Naive thymus-derived CD8-positive, alpha-beta T cell (primary cell): ENCODE measurements at regions not wholly inside any gene's neighbourhood (a gene's known extent, or its start where the extent isn't known, plus 50 kb on each side); places are given as distances from the start of the nearest gene placed in this dataset.

Experiments used
- ATAC-seq, 2 donors: fragments of 150-1000 bp; cut with Tn5 transposase in 1 of 2; sonication (Bioruptor Pico), chemical (Tn5 transposase) in 1 of 2; 1 replicate in 1 of 2; 2 replicates in 1 of 2; pipeline ENCODE4 v1.10.0; 2021; ENCODE audit warnings: mild to moderate bottlenecking in 2 of 2, moderate library complexity in 2 of 2
- POLR2A ChIA-PET: fragments of 350-600 bp; sonication (Branson Sonifier 250); formaldehyde crosslinking; loops from one replicate; lab custom pipeline; 2021; ENCODE audit warnings: antibody characterized with exemption; lab: Charles Lee
- DNase-seq, 10 donors: peaks; one replicate each; pipeline versions ENCODE4 v3.0.0 to v3.0.0-alpha.2; 2020 to 2022
- H3K27ac Mint-ChIP-seq, 10 donors: one replicate each; pipeline ENCODE4 v1.8.0; 2020 to 2022; ENCODE audit warnings: mild to moderate bottlenecking in 10 of 10, mixed read lengths in 10 of 10, moderate library complexity in 4 of 10, inconsistent platforms in 1 of 10
- H3K27me3 Mint-ChIP-seq, 5 donors: one replicate each; pipeline ENCODE4 v1.8.0; 2021 to 2022; ENCODE audit warnings: mixed read lengths in 5 of 5
- H3K36me3 Mint-ChIP-seq, 3 donors: one replicate each; pipeline ENCODE4 v1.8.0; 2020 to 2022; ENCODE audit warnings: mixed read lengths in 3 of 3, mild to moderate bottlenecking in 2 of 3, inconsistent platforms in 1 of 3
- H3K4me1 Mint-ChIP-seq, 4 donors: one replicate each; pipeline ENCODE4 v1.8.0; 2021 to 2022; ENCODE audit warnings: mixed read lengths in 4 of 4
- H3K4me3 Mint-ChIP-seq, 10 donors: one replicate each; pipeline ENCODE4 v1.8.0; 2020 to 2022; ENCODE audit warnings: mild to moderate bottlenecking in 10 of 10, mixed read lengths in 10 of 10, moderate library complexity in 6 of 10, inconsistent platforms in 1 of 10
- H3K9me3 Mint-ChIP-seq, 9 donors: one replicate each; pipeline ENCODE4 v1.8.0; 2020 to 2022; ENCODE audit warnings: mixed read lengths in 9 of 9, mild to moderate bottlenecking in 3 of 9, inconsistent platforms in 1 of 9, moderate library complexity in 1 of 9

DNA sequence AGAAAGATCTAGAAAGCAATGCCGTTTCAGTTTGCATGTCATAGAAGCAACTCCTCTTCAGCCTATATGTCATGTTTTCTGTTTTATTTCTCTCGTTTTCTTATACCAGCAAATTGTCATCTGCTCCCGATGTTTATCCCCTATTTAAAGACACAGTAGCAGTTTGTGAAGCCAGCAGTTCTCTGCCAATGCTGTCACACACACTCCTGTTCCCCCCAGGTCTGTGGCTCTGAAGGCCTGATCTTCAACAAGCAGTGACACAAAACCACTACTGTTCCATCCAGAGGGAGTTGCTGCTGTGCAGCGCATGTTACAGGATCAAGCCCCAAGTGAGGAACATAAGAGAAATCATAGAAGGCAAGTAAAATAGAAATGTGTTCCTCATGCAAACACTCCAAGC is 364.1 kb upstream of the SLC30A5 start:
- ATAC-seq (no peak), DNase-seq (no peak)
- no peak overlapping the region for H3K4me3 Mint-ChIP-seq
- peaks cover 0 to 2% (median 0%) of the 10 kb centered on the region in 9 donors for H3K9me3 Mint-ChIP-seq
- H3K27ac Mint-ChIP-seq = peak overlapping the region in 1 of 10 donors; percentile 7
- H3K27me3 Mint-ChIP-seq = no peaks in the 10 kb centered on the region
- POLR2A ChIA-PET = no interaction called here
- peaks cover 5 to 14% (median 9%) of the 10 kb centered on the region in 4 donors for H3K4me1 Mint-ChIP-seq
- H3K36me3 Mint-ChIP-seq = no peaks in the 10 kb centered on the region

DNA sequence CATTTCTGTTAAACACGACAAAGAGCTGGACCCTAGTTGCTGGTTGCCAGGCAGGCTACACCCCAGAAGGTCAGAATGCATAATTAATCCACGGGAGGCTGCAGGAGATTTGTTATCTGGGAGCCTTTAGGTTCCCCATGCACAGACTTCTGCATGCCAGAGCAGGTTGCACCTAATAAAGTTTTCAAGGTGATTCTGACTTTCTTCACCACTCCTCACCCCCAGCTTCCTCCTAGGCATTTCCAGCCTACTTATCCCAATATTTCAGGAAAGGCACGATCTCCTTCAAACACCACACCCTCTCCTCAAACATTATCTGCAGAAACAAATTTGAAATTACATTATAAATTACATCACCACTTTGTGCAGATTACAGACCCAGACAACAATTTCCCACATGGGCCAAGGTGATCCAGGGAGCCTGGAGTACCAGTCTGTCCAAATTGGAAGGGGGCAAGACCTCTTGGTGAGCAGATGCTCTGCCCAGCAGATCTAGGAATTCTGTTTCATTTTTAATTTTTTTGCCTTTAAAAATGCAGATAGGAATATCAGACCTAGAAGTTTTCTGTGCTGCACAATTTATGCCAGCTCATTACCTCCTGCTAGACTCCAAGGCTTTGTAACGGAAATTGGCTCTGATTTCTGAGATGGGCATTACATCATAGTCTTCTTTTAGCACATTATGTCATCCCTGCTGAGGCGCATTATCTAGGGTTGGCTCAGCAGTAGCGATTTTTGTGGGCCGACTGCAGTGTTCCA is 363.4 kb upstream of the SLC30A5 start:
- Mint-ChIP-seq H3K4me1 (peaks cover 5 to 14% (median 9%) of the 10 kb centered on the region in 4 donors), H3K27me3 (no peaks in the 10 kb centered on the region), H3K27ac (no peak overlapping the region), H3K36me3 (no peaks in the 10 kb centered on the region), H3K9me3 (peaks cover 0 to 2% (median 0%) of the 10 kb centered on the region in 9 donors), H3K4me3 (no peak overlapping the region)
- no peak for DNase-seq
- POLR2A ChIA-PET = interaction anchor here (0.6 kb wide), 1 partner anchor 566 kb away, joined by 4 read pairs; no protein-coding TSS in a partner anchor
- no peak for ATAC-seq

DNA sequence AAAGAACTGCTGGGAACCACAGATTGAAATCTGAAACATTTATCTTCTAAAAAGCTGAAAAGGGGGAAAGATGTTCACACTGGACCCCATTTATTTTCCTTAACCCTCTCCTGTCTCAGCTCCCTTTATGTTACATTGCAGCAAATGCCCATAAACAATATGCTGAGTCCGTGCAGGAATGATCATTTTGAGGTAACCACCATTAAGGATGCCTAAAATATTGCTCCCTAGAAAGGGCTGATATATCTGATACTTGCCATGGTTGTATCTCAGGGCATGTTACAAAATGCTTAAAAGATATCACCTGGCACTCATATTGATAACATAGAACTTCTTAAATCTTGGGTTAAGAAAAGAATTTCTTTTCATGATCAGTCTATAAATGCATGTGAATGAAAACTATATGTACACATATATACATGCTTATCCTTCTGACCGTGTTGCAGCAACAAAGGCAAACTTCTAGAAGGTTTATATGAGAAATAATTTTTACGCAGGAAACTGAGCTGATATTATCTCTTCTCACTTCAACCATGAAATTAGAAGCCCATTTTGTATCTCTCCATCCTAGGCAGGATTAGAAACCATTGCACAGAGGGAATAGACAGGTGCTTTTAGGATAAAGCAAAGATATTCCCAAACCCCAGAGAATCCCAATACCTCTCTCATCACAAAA is 362.7 kb upstream of the SLC30A5 start:
- ATAC-seq (no peak), DNase-seq (no peak)
- Mint-ChIP-seq H3K4me1 (peaks cover 5 to 11% (median 7%) of the 10 kb centered on the region in 4 donors), H3K9me3 (peaks cover 0 to 2% (median 0%) of the 10 kb centered on the region in 9 donors), H3K27ac (no peak overlapping the region), H3K4me3 (no peak overlapping the region), H3K27me3 (no peaks in the 10 kb centered on the region), H3K36me3 (no peaks in the 10 kb centered on the region)
- POLR2A ChIA-PET = interaction anchor here (0.6 kb wide), 1 partner anchor 566 kb away, joined by 4 read pairs; no protein-coding TSS in a partner anchor

DNA sequence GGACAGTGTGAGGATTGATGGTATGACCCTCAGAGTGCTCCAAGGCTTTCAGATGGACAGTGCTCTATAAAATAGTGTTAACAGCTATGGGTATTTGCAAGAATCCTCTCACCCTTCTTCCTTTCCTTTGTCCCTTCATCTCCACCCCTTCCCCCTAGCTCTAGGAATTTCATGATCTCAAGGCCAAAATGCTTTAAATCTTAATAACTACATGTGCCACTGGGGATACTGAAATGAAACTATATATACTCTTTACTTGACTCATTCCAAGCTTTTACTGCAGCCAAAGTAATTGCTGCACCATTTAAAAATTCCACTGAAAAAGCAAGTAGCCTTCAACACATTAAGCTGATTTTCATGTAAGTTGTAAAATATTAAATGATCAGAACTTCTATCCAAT is 361.6 kb upstream of the SLC30A5 start:
- Mint-ChIP-seq H3K4me3 (no peak overlapping the region), H3K27ac (no peak overlapping the region), H3K9me3 (peaks cover 0 to 2% (median 0%) of the 10 kb centered on the region in 9 donors), H3K4me1 (peaks cover 0 to 8% (median 5%) of the 10 kb centered on the region in 4 donors), H3K36me3 (no peaks in the 10 kb centered on the region), H3K27me3 (no peaks in the 10 kb centered on the region)
- no peak for DNase-seq
- ATAC-seq = no peak
- POLR2A ChIA-PET = no interaction called here

DNA sequence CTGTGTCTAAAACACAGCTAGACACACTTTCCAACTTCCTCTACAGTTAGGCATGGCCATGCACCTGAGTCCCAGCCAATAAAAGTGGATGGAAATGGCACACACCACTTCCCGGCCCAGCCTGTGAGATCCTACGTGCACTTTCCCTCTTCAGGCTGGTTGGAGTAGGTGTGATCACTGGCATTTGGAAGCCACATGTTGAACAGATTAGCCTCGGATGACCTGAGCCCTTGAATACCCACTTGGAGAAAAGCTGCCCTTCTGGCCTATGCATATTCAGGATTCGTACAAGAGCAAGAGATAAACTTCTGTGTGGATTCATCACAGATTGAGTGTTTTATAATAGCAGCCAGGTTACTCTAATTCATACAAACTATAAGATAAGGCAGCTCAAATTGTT is 359.0 kb upstream of the SLC30A5 start:
- H3K4me1 Mint-ChIP-seq = peaks cover 0 to 13% (median 4%) of the 10 kb centered on the region in 4 donors
- ATAC-seq (no peak), DNase-seq (no peak)
- POLR2A ChIA-PET = no interaction called here
- H3K36me3 Mint-ChIP-seq = no peaks in the 10 kb centered on the region
- H3K27me3 Mint-ChIP-seq = no peaks in the 10 kb centered on the region
- H3K9me3 Mint-ChIP-seq = peaks cover 0 to 2% (median 0%) of the 10 kb centered on the region in 9 donors
- no peak overlapping the region for H3K4me3 Mint-ChIP-seq
- H3K27ac Mint-ChIP-seq = no peak overlapping the region

- no peak overlapping the region for H3K27ac Mint-ChIP-seq
- POLR2A ChIA-PET = no interaction called here
- peaks cover 0 to 15% (median 6%) of the 10 kb centered on the region in 4 donors for H3K4me1 Mint-ChIP-seq
- DNase-seq (no peak), ATAC-seq (no peak)
- H3K27me3 Mint-ChIP-seq = no peaks in the 10 kb centered on the region
- no peak overlapping the region for H3K4me3 Mint-ChIP-seq
- H3K9me3 Mint-ChIP-seq = peaks cover 0 to 2% (median 0%) of the 10 kb centered on the region in 9 donors
- no peaks in the 10 kb centered on the region for H3K36me3 Mint-ChIP-seq
These were observed 355.6 kb upstream of the SLC30A5 start for GRCh38 chr5:68738236-68738635.

DNA sequence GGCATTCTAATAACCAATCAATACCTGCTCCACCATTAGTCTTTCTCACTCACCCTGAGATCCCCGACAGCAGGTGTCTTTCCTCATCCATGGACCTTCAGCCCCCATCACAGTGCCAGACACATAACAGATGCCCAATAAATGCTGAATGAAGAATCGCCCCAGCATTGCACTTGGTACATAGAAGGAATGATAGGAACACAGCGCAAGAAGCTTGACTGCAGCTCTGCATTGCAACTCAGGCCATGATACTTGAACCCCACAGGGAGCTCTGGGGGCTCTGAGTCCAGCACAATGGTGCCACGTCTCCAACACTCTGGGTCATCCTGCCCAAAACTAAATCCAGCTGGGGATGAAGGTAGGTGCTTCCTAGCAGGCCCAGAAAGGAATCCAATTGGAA is 355.0 kb upstream of the SLC30A5 start:
- H3K4me3 Mint-ChIP-seq = no peak overlapping the region
- ATAC-seq (no peak), DNase-seq (no peak)
- H3K9me3 Mint-ChIP-seq = peaks cover 0 to 2% (median 0%) of the 10 kb centered on the region in 9 donors
- peak overlapping the region in 1 of 10 donors; percentile 2 for H3K27ac Mint-ChIP-seq
- H3K27me3 Mint-ChIP-seq = no peaks in the 10 kb centered on the region
- H3K4me1 Mint-ChIP-seq = peaks cover 0 to 17% (median 6%) of the 10 kb centered on the region in 4 donors
- H3K36me3 Mint-ChIP-seq = no peaks in the 10 kb centered on the region
- POLR2A ChIA-PET = no interaction called here

GRCh38 chr5:68739752-68740151 is 354.1 kb upstream of the SLC30A5 start:
- peaks cover 0 to 2% (median 0%) of the 10 kb centered on the region in 9 donors for H3K9me3 Mint-ChIP-seq
- DNase-seq (no peak), ATAC-seq (no peak)
- peak overlapping the region in 2 of 10 donors; percentile 43 to 83 for H3K27ac Mint-ChIP-seq
- H3K36me3 Mint-ChIP-seq = no peaks in the 10 kb centered on the region
- POLR2A ChIA-PET = no interaction called here
- peaks cover 0 to 25% (median 7%) of the 10 kb centered on the region in 4 donors for H3K4me1 Mint-ChIP-seq
- no peaks in the 10 kb centered on the region for H3K27me3 Mint-ChIP-seq
- no peak overlapping the region for H3K4me3 Mint-ChIP-seq

GRCh38 chr5:68740226-68740910 is 353.4 kb upstream of the SLC30A5 start:
- H3K27me3 Mint-ChIP-seq = no peaks in the 10 kb centered on the region
- POLR2A ChIA-PET = no interaction called here
- ATAC-seq = no peak
- peaks cover 4 to 31% (median 11%) of the 10 kb centered on the region in 4 donors for H3K4me1 Mint-ChIP-seq
- no peak for DNase-seq
- peaks cover 0 to 2% (median 0%) of the 10 kb centered on the region in 9 donors for H3K9me3 Mint-ChIP-seq
- no peaks in the 10 kb centered on the region for H3K36me3 Mint-ChIP-seq
- peak overlapping the region in 1 of 10 donors; percentile 26 for H3K4me3 Mint-ChIP-seq
- no peak overlapping the region for H3K27ac Mint-ChIP-seq

DNA sequence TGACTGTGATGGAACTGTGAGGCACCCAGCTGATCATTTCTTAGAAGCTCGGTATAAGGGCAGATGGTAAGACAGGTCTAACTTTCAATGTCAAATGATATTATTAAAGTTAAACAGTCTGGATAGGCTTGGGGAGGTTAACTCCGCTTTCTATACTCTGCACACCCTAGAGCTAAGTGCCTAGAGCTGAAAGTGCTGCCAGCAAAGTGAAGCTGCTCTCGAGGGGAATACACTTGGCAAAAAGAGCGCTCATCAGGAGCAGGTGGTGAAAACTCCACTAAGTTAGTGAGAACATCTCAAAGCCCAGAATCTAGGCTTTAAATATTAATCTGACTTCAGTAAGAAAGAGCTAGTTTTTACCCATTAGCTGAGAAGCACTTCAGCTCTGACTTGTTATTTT is 349.6 kb upstream of the SLC30A5 start:
- Mint-ChIP-seq H3K4me3 (no peak overlapping the region), H3K27me3 (peaks cover 0 to 3% (median 0%) of the 10 kb centered on the region in 5 donors), H3K4me1 (peaks cover 4 to 35% (median 11%) of the 10 kb centered on the region in 4 donors), H3K27ac (peak overlapping the region in 3 of 10 donors; percentile 17 to 30 (median 27)), H3K9me3 (no peaks in the 10 kb centered on the region), H3K36me3 (no peaks in the 10 kb centered on the region)
- POLR2A ChIA-PET = no interaction called here
- ATAC-seq = no peak
- DNase-seq = no peak

- H3K27ac Mint-ChIP-seq = peak overlapping the region in 2 of 10 donors; percentile 7 to 52
- peaks cover 4 to 25% (median 8%) of the 10 kb centered on the region in 4 donors for H3K4me1 Mint-ChIP-seq
- H3K4me3 Mint-ChIP-seq = no peak overlapping the region
- no peaks in the 10 kb centered on the region for H3K9me3 Mint-ChIP-seq
- ATAC-seq (no peak), DNase-seq (peak in 3 of 10 donors; percentile 15 to 28 (median 19))
- no peaks in the 10 kb centered on the region for H3K36me3 Mint-ChIP-seq
- H3K27me3 Mint-ChIP-seq = peaks cover 0 to 7% (median 0%) of the 10 kb centered on the region in 5 donors
- POLR2A ChIA-PET = no interaction called here
These were observed 348.4 kb upstream of the SLC30A5 start for GRCh38 chr5:68745448-68745847.

GRCh38 chr5:68746220-68746619 is 347.6 kb upstream of the SLC30A5 start:
- Mint-ChIP-seq H3K4me3 (no peak overlapping the region), H3K4me1 (peaks cover 4 to 22% (median 8%) of the 10 kb centered on the region in 4 donors), H3K36me3 (no peaks in the 10 kb centered on the region), H3K9me3 (no peaks in the 10 kb centered on the region), H3K27ac (no peak overlapping the region), H3K27me3 (peaks cover 0 to 7% (median 0%) of the 10 kb centered on the region in 5 donors)
- POLR2A ChIA-PET = no interaction called here
- ATAC-seq = no peak
- no peak for DNase-seq
